ENCODE measurements at regions not wholly inside any gene's neighbourhood (a gene's known extent, or its start where the extent isn't known, plus 50 kb on each side); places are given as distances from the start of the nearest gene placed in this dataset.
"Not testable (repeated sequence)": the region's sequence is repeated elsewhere in the genome, so short reads cannot be mapped to it uniquely, and the experiment has no call there.

DNA sequence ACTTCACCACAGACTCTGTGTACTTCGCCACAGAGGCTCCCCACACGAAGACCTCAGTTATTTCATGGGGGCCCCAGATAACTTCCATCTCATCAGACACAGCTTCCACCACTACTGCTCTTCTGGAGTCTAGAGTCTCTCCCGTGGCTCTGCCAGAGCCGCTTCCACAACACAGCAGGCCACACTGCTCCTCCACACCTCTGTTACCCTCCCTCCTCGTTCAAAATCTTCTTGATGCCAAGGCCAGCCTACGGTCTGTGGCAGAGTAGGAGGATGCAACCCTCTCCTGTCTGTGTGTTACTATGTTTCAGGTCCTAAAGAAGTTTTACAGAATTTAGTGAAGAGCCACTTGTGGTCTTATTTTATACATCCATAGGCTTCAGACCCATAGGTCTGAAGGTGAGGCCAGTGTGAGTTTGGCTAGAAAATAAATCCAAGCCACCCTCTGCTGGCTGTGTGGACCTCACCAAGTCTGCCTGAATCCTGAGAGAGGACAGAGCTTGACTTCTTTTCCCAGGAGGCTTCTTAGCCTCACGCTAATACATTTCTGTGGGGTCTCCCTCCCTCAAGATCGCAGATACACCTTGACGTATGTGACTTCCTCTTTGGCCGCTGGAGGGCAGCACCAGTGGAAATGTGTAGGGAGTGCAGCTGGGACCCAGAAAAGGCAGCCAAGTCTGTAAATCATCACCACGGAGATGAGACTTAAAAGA, 197.7 kb downstream of the FAXC start:
- H3K27me3 Mint-ChIP-seq = peaks cover 10% of the 10 kb centered on the region
- H3K4me1 Mint-ChIP-seq = no peaks in the 10 kb centered on the region
- ATAC-seq (ENCODE audit: low read depth) (no peak), DNase-seq (ENCODE audit: low spot score in 2 of 2) (no peak)
- H3K9me3 Mint-ChIP-seq = no peaks in the 10 kb centered on the region
- no peaks in the 10 kb centered on the region for H3K36me3 Mint-ChIP-seq
- no peak overlapping the region for H3K4me3 Mint-ChIP-seq
- H3K27ac Mint-ChIP-seq = no peak overlapping the region

DNA sequence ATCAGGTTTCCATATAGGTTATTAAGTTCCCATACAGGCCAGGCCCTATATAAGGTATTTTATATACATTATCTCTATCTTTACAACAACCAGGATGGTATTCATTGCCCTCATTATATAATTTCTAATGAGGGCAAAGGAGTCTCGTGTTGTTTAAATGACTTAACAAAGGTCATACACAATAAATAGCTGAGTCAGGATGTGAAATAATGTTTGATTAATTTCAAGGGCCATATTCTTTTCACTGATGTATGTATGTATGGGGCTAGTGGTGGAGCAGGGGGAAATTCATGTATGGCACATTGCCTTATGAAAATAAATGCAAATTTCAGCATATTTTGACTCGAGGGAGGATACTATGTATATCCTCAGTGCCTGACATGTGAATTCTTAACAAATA, 200.7 kb downstream of the FAXC start:
- H3K36me3 Mint-ChIP-seq = no peaks in the 10 kb centered on the region

DNA sequence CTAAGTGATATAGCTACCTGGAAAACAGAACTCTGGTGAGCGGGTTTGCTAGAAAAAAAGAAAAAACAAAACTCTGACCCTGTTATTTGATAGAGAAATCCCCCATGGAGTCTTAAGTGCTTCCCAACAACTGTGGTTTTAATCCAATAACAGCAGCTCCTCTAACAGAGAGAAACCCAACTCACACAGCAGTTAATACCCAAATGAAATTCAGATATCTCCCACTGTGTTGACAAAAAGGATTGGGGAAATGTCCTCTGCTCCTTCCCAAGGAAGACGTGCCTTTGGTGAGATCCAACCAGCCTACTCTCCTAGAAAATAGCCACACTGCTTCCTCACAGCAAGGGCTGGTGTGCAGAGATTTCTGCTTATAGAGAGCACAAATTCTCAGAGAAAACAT, 200.4 kb upstream of the FBXL4 start:
- DNase-seq (ENCODE audit: low spot score in 2 of 2) (no peak), ATAC-seq (ENCODE audit: low read depth) (no peak)
- Mint-ChIP-seq H3K4me1 (no peaks in the 10 kb centered on the region), H3K27ac (no peak overlapping the region), H3K27me3 (peaks cover 8% of the 10 kb centered on the region), H3K4me3 (no peak overlapping the region), H3K9me3 (no peaks in the 10 kb centered on the region), H3K36me3 (no peaks in the 10 kb centered on the region)

More for the DNA sequence above, 200.7 kb downstream of the FAXC start:
- Mint-ChIP-seq H3K27ac (no peak overlapping the region), H3K4me1 (no peaks in the 10 kb centered on the region), H3K9me3 (no peaks in the 10 kb centered on the region), H3K27me3 (peaks cover 13% of the 10 kb centered on the region), H3K4me3 (no peak overlapping the region)
- ATAC-seq (ENCODE audit: low read depth) (no peak), DNase-seq (ENCODE audit: low spot score in 2 of 2) (no peak)

DNA sequence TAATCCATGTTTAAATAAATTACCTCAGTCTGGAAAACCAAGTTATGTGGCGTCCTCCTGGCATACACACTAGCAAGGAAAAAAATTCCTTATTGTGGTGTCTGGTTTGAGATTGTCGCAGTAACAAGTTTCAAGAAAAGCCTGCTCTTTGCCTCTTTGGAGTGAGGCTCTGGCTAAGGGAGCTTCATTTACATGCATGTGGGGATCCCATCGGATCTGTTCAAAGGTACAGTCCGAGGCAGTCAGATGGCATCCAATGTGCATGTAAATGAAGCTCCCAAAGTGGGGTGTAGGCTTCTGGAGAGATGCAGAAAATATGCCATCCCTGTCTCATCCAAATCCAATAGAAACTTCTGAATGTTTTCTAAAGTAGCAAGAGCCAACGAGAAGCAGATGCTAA, 199.5 kb upstream of the FBXL4 start:
- Mint-ChIP-seq H3K4me3 (no peak overlapping the region), H3K9me3 (no peaks in the 10 kb centered on the region), H3K4me1 (no peaks in the 10 kb centered on the region), H3K27ac (no peak overlapping the region), H3K27me3 (peaks cover 6% of the 10 kb centered on the region), H3K36me3 (no peaks in the 10 kb centered on the region)
- DNase-seq (ENCODE audit: low spot score in 2 of 2) (no peak), ATAC-seq (ENCODE audit: low read depth) (no peak)

DNA sequence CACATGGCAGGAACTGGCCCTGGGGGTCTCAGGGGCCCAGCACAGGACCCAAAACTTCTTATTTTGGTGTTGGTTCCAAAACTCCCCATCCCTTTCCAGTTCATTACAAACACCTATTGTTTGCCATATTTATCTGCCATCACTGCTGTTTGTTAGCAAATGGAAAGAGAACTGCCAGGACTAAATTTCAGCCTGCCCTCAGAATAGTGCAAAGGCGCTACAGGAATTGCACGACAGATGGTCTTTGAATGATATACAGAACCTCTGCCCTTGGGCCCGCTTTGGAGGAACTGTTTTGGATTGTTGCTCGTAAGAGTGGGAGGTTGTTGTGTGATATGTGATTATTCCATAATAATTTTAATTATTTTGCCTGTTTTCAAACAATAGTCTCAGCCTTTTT, 199.0 kb upstream of the FBXL4 start:
- Mint-ChIP-seq H3K27ac (no peak overlapping the region), H3K4me1 (no peaks in the 10 kb centered on the region), H3K4me3 (no peak overlapping the region), H3K27me3 (peaks cover 4% of the 10 kb centered on the region), H3K36me3 (no peaks in the 10 kb centered on the region), H3K9me3 (no peaks in the 10 kb centered on the region)
- DNase-seq (ENCODE audit: low spot score in 2 of 2) = no peak
- ATAC-seq (ENCODE audit: low read depth) = no peak

DNA sequence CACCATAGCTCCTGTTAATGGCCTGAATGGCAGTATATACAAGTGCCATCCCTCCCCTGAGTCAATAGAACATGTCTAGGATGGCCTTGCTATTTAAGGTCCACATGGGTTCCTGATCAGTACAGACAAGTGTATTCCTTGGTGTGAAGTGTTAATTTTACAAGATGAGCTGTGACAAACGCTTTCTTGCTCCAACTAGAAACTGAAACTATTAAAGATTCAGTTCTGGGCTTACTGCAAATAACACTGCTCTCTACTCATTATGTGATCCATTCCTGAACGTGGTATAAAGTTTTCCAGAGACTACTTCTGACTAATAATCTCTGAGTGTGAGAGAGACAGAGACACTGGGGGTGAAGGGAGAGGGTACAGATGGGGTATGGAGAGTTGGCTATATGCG, 198.0 kb upstream of the FBXL4 start:
- H3K9me3 Mint-ChIP-seq = no peaks in the 10 kb centered on the region
- H3K4me3 Mint-ChIP-seq = no peak overlapping the region
- H3K36me3 Mint-ChIP-seq = no peaks in the 10 kb centered on the region
- H3K27ac Mint-ChIP-seq = no peak overlapping the region
- H3K27me3 Mint-ChIP-seq = peaks cover 4% of the 10 kb centered on the region
- ATAC-seq (ENCODE audit: low read depth) = no peak
- H3K4me1 Mint-ChIP-seq = no peaks in the 10 kb centered on the region
- DNase-seq (ENCODE audit: low spot score in 2 of 2) = no peak

DNA sequence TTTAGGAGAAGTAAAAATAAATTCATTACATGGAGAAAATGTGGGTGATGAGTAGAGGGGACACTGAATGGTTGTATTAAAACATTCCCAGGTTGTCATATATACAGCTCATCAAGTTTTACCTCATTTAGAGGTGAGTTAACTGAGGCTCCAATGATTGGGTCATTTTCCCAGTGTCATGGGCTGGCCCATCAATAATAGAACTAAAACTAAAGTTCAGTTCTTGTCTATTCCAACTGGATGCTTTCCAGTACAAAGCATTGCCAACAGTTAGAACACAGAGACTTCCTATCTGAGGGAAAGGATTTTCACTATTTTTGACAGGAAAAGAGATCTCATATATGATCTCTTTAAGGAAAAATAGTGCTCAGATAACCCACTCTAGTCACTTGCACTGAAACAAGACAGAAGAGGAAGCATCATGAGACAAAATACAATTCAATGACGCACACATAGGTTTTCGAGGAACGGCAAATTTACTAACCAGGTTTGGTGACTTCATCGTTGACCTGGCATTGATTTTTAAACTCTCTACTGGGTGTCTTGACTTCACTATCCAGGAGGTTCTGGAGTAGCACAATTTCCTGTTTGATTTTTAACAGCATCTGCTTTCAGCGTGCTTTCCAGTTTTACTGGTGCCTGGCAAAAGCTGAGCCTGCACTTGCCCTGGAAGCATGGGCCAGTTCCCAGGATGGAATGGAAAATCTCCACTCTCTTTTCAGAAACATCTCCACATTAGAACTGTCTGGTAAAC, 195.5 kb upstream of the FBXL4 start:
- no peaks in the 10 kb centered on the region for H3K4me1 Mint-ChIP-seq
- H3K27ac Mint-ChIP-seq = no peak overlapping the region
- no peak overlapping the region for H3K4me3 Mint-ChIP-seq
- no peaks in the 10 kb centered on the region for H3K9me3 Mint-ChIP-seq
- DNase-seq (ENCODE audit: low spot score in 2 of 2) (no peak), ATAC-seq (ENCODE audit: low read depth) (no peak)
- no peaks in the 10 kb centered on the region for H3K36me3 Mint-ChIP-seq
- H3K27me3 Mint-ChIP-seq = peaks cover 5% of the 10 kb centered on the region

DNA sequence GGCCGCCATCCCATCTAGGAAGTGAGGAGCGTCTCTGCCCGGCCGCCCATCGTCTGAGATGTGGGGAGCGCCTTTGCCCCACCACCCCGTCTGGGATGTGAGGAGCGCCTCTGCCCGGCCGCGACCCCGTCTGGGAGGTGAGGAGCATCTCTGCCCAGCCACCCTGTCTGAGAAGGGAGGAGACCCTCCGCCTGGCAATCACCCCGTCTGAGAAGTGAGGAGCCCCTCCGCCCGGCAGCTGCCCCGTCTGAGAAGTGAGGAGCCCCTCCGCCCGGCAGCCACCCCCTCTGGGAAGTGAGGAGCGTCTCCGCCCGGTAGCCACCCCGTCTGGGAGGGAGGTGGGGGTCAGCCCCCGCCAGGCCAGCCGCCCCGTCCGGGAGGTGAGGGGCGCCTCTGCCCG, 194.2 kb upstream of the FBXL4 start:
- not testable (repeated sequence) for ATAC-seq (ENCODE audit: low read depth); H3K27ac Mint-ChIP-seq; H3K4me1 Mint-ChIP-seq; H3K27me3 Mint-ChIP-seq; H3K9me3 Mint-ChIP-seq; DNase-seq (ENCODE audit: low spot score in 2 of 2); H3K36me3 Mint-ChIP-seq; H3K4me3 Mint-ChIP-seq

DNA sequence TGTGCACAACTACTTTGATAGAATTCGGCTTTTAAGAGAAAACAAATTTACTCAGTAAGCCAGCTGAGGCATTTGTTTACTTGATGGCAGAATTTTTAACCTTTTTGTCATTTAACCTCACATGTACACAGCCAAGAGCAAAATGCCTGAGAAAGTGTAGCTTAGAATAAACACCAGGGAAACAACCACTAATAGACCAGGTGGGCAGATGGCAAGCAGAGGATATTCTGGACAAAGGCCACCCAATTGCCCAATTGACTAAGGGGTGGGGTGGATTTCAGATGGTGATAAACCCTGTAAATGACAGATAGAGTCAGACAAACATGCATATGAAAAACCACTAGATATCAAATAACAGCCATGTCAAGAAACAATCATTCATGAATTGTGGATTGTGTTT, 190.7 kb upstream of the FBXL4 start:
- no peak for ATAC-seq (ENCODE audit: low read depth)
- peaks cover 1% of the 10 kb centered on the region for H3K27me3 Mint-ChIP-seq
- H3K4me3 Mint-ChIP-seq = no peak overlapping the region
- no peak for DNase-seq (ENCODE audit: low spot score in 2 of 2)
- no peak overlapping the region for H3K27ac Mint-ChIP-seq
- no peaks in the 10 kb centered on the region for H3K9me3 Mint-ChIP-seq
- no peaks in the 10 kb centered on the region for H3K36me3 Mint-ChIP-seq
- H3K4me1 Mint-ChIP-seq = no peaks in the 10 kb centered on the region

DNA sequence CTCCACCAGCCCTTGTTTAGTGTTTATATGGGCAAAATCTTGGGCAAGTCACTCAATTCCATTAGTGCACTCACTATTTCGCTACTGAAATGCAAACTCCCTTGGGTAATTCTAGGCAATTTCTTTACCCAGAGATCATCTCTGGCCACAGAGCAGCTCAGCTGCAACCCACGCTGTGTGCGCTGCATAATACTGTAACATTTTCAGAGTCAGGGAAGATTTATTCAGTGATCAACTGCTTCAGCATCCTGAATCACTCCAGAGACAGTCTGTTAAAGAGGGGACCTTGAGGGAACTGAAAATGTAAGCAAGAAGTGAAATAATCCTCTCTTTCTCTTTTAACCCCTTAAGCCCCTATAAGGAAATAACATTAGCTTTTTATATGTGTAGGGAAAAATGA, 189.6 kb upstream of the FBXL4 start:
- no peak overlapping the region for H3K4me3 Mint-ChIP-seq
- no peak overlapping the region for H3K27ac Mint-ChIP-seq
- no peaks in the 10 kb centered on the region for H3K9me3 Mint-ChIP-seq
- no peaks in the 10 kb centered on the region for H3K4me1 Mint-ChIP-seq
- DNase-seq (ENCODE audit: low spot score in 2 of 2) = no peak
- peaks cover 1% of the 10 kb centered on the region for H3K27me3 Mint-ChIP-seq
- H3K36me3 Mint-ChIP-seq = no peaks in the 10 kb centered on the region
- ATAC-seq (ENCODE audit: low read depth) = no peak

DNA sequence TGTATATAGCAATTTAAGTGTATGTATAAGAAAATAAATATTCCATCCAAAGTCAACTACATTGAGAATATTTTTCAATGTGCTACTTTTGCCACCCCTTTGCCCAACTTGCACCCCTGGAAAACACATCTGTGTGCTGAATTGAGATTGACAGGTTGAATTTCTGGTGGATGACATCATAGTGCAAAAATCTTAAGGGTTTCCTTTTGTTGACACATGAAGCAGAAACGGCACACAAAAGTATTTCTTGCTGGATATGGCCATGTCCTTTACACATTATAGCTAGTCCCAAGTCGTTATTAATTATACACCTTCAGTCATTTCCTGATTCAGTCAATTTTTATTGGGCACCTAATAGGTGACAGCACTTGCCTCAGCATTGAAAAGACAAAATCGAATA, 188.7 kb upstream of the FBXL4 start:
- DNase-seq (ENCODE audit: low spot score in 2 of 2) = no peak
- Mint-ChIP-seq H3K4me3 (no peak overlapping the region), H3K27ac (no peak overlapping the region), H3K9me3 (no peaks in the 10 kb centered on the region), H3K27me3 (peaks cover 1% of the 10 kb centered on the region), H3K4me1 (no peaks in the 10 kb centered on the region), H3K36me3 (no peaks in the 10 kb centered on the region)
- no peak for ATAC-seq (ENCODE audit: low read depth)

DNA sequence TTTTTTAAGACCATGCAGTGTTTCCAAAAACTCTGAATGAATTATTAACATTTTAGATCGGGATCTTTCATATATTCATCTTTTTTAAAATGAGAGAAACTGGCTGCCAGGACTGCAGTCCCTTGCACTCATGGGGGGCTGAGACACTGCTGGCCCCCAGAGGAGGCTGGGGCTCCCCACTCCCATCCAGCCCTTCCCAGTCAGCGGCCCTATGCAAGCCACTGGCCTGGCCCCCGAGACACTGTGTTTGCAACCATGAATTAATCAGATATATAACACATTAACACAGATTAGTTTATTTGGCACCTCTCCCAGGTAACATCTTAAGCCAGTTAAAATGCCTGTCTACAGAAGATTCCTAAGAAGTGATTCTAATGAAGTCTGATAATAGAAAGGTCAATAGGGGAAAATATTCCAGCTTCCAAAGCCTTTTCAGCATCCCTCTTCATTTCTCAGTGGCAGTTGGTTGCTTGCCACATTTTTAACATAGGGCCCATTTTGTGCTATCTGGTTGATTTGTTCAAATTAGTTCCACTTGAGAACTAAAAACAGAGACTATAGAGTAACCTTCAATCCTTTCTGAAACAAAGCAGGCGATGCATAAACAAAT, 184.4 kb upstream of the FBXL4 start:
- DNase-seq (ENCODE audit: low spot score in 2 of 2) (no peak), ATAC-seq (ENCODE audit: low read depth) (no peak)
- Mint-ChIP-seq H3K36me3 (no peaks in the 10 kb centered on the region), H3K4me3 (no peak overlapping the region), H3K27me3 (peaks cover 1% of the 10 kb centered on the region), H3K9me3 (no peaks in the 10 kb centered on the region), H3K27ac (no peak overlapping the region), H3K4me1 (no peaks in the 10 kb centered on the region)

DNA sequence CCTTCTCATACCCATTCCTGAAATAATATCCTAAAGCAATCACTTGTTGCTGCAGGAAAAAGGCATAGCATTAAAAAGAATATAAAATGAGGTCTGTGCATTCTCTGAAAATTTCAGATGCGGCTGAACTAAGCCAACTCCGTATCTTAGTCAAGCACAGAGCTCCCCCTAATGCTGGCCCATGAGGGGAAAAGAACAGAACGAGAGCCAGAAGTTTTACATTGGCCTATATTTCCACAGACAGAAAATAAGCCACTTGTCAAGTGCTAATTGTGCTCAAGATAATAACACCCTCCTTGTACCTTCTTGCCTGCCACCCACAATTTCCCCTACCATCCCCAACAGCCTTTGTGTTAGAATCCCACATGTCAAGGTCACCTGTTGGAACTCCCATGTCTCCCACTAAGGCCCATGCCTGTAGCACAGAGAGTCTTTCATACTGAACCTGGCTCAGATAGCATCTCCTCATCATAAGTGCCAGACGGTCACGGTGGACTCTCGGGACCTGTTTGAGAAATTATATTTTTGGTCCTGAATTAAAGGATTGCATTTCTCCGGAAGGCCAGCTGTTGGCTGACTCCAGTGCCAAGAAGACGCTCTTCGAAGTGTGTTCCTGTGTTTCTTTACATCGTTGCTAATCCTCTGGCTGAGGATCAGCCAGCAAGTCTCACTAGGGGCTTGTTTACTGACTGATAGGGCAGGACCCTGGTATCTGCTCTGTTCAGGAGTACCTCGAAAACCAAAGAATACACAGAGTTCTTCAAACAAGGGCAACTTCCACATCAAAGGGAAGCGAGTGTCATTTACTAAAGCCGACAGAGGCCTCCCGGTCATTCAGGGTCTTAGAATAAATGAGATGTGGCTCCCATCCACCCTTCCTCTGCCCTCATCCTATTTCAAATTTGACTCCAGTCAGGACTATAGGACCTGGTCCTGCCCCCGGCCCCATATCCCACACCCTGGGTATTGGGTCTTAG, 183.4 kb upstream of the FBXL4 start:
- Mint-ChIP-seq H3K27me3 (peaks cover 1% of the 10 kb centered on the region), H3K9me3 (no peaks in the 10 kb centered on the region), H3K36me3 (no peaks in the 10 kb centered on the region), H3K4me1 (no peaks in the 10 kb centered on the region), H3K27ac (no peak overlapping the region), H3K4me3 (no peak overlapping the region)
- ATAC-seq (ENCODE audit: low read depth) (no peak), DNase-seq (ENCODE audit: low spot score in 2 of 2) (no peak)

DNA sequence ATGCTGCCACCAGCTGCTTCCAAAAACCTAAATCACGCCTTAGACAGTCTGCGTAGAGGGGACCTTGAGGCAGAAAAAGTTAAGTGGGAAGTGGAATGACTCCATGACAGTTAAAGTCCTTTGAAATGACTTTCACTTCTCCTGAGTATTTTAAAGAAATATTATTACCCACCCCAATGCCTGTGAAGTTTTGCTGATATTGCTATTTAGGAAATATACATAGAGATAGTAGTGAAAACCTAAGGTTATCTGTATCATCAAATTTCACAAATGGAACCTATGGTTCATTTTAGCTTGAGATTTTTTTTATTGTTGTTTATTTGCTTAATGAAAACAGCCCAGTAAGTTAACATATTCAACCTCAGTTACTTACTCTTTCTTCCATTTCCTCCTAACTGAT, 182.1 kb upstream of the FBXL4 start:
- DNase-seq (ENCODE audit: low spot score in 2 of 2) (no peak), ATAC-seq (ENCODE audit: low read depth) (no peak)
- H3K4me3 Mint-ChIP-seq = no peak overlapping the region
- peaks cover 1% of the 10 kb centered on the region for H3K27me3 Mint-ChIP-seq
- no peak overlapping the region for H3K27ac Mint-ChIP-seq
- H3K9me3 Mint-ChIP-seq = no peaks in the 10 kb centered on the region
- H3K36me3 Mint-ChIP-seq = no peaks in the 10 kb centered on the region
- H3K4me1 Mint-ChIP-seq = no peaks in the 10 kb centered on the region
